GM18909 (cell line): ENCODE measurements at regions not wholly inside any gene's neighbourhood (a gene's known extent, or its start where the extent isn't known, plus 50 kb on each side); places are given as distances from the start of the nearest gene placed in this dataset.

Experiments
- ATAC-seq: cut with Tn5 transposase; IDR thresholded peaks from one replicate; pipeline ENCODE4 v1.9.1; 2021; ENCODE audit warnings: mild to moderate bottlenecking; ENCODE audit not compliant: unreplicated experiment, poor library complexity

DNA sequence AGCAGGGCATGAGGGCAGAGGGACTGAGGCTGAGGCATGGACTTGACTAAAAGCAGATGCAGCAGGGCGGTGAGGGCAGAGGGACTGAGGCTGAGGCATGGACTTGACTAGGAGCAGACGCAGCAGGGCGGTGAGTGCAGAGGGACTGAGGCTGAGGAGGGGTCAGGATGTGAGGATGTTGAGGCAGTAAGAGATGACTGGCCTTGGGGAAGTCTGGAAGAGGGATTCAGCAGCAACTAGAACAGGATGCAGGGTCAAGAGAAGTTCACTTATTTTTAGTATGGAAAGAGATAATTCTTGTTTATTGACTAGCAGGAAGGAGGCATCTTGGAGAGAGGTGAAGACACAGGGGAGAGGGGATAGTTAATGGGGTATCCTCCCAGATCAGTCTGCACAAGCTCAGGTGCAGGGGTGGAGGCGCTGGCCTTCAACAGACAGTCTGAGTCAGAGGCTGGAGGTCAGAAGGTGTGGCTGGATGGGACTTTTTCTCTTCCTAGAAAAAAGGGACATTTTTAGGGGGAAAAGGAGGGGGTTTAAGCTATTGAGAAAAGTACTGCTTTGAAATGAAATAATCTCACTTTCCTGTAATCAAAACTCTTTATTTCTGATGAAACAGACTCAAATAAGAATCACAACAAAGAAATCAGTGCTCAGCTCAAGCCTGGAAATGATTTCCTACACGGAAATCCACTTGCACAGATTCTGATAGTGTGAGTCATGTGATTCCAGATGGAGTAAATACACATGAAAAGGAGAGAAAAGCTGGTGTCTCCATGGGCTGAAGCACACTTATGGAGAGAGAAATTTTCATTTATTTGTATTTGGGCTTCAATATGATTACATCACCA lies 130.9 kb downstream of the PALM2AKAP2 start:
- ATAC-seq = no peak

DNA sequence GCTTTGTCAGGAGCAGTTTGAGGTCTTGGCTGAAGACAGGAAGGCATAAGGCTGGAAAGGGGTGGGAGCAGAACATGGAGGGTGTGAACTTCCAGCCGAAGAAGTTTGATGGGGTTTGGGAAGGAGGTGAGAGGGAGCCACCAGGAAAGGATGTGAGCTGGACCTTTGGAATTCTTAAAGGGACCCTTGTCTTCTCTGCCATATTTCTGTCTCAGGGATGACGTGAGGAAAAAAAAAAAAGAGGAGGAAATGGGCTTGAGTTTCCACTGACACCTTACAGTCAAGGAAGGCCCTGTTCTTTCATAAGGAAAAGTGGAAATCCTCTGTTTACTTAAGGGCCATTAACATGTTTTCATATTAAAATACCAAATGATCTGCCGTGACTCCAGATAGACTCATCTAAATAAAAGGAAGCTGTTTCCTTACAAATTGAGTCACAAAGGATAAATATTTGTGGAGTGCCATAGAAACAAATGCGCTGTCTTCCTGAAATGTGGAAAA lies 132.1 kb downstream of the PALM2AKAP2 start:
- ATAC-seq = no peak

DNA sequence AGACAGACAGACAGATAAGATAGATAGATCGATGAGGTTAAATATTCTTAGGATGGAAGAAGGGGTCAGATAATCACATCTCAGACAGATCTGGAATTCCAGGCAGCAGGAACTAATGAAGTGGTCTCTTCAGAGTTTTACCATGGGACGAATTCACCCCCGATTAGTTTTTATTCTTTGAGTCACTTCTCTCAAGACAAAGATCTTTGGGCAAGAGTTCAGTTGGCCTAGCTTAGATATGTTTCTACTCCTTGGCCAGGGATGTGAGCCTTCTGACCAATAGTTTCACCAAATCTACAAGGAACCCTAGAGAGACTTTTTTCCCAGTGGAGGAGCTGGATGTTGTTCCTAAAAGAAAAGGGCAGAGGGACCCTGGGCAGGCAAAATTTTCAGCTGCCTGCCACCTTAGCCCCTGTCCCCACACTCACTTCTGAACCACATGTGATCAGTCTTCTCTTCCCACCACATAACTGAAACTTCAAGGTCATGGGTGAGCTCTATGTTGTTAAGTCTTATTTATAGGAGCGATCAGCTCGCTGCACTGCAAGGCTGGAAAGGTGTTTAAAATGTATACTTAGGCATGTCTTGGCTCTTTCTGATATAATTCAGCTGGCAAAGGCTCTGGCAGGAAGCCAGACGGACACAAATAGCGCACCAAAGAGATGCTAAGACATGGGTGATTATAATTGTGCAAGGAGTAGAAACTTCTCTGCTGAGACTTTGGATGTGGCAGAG lies 132.9 kb downstream of the PALM2AKAP2 start:
- ATAC-seq = peak; percentile 50

DNA sequence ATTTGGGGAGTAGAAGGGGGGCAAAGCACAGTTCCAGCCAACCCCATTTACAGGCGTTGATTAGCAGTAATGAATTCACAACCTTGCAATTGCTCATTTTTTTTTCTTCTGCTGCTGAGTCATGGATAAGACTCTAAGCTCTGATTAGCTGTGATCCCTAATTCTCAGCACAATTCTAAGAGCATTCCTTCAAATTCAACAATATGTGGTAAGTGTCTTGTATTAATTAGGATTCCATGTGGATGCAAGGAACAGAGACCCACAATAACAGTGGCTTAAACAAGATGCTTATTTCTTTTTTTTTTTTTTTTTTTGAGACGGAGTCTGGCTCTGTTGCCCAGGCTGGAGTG lies 133.4 kb downstream of the PALM2AKAP2 start:
- ATAC-seq = no peak

DNA sequence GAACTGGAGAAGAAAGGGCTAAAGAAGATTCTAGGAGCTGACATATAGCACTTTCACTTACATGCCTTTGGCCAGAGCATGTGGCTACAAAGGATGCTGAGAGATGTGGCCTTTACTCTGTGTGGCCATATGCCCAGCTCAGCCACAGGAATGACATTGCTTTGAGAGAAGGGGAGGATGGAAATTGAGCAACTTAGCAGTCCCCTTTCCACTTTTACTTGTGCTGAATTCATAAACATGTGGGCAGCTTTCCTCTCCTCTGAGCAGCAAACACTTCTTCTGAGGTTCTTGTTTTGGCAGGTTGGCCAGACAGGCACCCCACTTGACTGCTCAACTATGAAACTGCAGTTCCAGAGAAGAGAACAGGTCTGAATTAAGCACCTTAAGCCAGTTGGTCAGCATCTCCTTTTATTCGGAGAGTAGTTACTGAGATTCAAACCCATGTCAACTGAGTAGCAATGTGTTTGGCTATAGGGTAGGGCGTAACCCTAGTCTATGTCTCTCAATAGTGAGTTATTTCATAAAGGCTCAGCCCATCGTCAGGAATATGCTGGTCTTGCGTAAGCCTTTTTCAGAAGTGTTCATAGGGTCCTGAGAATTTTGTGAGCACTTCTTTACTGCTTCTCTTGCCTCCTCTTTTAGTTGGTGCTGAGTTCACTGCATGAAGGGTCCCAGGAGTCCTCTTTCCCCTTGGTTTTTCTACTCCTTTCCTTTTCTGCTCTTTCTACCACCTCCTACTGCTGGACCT lies 134.5 kb downstream of the PALM2AKAP2 start:
- peak; percentile 59 for ATAC-seq

DNA sequence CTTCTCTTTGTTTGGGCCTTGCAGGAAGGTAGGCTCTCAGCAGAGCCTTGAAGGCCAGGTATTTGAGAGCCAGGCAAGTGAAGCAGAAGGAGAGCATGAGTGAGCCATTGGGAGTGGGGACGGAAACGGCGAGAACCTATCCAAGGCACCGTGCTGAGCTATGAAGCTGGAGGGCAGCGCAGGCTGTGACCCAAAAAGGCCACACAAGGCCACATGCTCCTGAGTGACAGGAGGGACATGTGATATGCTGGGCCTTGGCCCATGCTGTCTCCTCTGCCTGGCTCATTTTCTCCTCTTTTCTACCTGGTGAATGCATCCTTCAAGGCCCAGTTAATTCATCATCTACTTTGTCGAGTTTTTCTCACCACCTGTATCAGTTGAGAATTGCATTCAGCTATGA lies 136.3 kb downstream of the PALM2AKAP2 start:
- ATAC-seq = no peak

DNA sequence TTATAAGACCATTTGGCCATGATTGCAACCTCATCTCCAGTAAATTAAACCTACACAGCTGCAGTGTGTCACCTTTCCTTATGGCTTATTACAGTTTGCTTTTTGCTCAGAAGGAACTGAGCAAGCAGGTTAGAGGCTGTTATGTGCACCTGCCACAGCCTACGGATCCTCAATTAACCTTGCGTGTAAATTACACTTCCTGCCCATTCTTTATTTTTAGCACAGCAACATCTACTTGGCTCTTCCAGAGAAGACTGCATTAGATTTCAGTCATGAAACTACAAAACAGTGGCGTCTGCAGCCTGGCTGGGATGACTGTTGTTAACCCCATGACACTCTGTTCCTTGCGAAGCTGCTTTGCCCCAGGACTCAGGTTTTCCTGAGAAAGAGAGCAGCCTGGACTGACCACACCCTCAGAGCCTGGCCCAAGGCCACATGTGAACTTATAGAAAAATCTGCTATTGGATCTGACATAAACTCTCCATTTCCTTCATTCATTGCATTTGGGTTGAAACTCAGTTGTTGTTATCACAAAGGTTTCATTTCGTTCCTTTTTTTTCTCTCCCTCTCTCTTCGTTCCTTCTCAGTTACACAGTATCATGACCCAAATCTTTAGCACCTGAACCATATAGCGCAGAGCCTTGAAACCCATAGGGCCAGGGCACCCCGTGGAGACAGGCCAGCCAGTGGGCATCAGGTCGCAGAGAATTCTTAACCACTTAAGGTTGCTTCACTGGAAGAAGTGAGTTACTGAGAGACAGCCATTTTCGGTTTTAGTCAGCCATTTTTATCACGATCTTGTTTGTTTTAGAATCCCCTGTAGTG lies 138.6 kb downstream of the PALM2AKAP2 start:
- peak; percentile 72 for ATAC-seq

DNA sequence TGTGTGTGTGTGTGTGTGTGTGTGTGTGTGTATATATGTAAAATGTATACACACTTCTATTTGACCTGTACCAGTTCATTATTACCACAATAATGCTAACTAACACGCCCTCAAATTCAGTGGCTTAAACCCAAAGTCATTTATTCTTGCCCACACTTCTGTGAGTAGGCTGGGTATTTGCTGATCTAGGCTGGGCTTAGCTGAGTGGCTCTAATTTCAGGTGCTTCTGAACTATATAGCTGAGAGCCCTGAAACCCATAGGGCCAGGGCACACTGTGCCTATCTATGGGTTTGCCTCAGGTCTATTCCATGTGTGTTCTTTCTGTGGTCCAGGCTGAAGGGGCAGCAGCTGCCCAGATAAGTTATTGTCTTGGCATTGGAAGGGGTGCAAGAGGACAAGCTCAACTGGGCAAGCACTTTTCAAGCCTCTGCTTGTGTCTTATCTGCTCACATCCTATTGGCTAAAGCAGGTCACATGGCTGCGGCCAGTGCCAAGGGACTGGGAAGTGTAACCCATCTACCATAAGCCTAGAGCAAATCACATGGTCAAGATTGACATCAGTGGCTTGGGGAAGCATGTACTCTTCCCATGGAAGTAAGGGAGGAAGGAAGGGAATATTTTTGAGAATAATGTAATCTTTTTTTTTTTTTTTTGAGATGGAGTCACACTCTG lies 139.9 kb downstream of the PALM2AKAP2 start:
- no peak for ATAC-seq

DNA sequence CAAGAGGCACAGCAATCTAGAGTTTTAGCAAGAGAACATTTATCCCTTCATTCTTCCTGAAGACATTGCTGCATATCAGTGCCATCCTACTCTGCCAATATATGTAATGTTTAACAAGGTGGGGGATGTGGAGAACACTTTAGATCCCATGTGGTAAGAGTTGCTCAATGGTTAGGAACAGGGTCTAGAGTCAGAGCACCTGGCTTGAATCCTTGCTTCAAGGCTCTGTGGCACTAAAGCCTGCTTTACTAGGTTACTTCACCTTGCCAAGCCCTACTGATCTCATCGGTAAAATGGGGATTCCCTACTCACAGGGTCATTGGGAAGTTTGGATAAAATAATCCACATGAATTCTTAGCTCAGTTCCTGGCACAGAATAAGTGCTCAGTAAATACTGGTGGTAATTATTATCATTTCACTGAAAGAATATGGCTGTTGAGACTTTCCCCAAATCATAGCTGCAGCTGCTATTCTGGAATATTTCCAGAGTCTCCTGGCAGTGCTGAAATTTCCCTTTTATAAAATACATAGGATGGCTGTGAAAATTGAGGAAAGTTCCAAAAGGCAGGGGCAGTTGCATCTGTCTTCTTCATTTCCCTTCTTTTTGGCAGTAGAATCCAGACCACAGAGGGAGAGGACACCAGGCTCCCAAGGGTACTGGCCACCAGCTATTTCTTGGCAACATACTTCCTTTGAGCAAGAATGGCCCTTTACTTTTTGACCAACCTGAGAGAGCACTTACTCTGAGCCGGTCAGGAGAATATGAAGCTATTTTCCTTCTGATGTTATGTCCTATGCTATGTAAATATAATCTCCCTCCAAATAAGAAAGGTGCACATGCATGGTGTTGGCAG lies 142.8 kb downstream of the PALM2AKAP2 start:
- ATAC-seq = no peak

DNA sequence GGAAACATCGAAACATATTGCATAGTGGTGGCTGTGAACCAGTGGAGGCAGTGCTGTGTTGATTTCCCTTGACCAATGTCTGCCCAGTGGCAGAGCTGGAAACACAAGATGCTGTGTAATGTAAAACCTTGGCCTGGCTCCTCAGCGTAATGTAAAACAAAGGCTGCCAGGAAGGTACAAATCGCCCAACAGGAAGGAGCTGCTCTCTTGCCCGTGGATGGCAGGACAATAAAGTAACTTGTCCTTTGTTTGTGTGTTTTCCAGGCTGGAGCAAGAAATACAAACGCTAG lies 143.4 kb downstream of the PALM2AKAP2 start:
- no peak for ATAC-seq

DNA sequence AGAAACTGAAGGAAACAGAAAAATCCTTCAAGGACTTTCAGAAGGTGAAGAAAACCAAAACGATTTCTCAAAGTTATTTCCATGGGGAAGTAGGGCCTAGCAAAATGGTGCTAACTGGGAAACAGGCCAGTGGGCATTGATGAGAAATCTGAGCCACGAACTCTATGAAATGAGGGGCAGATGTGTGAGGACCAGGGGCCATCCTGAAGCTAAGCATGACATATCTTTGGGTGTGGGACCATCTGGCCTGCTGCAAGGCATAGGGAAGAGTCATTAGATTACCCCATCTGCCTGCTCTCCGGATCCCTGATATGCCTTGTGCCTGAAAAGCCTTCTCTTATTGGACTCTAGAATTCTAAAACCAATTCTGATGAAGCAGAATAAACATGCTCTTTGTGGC lies 143.8 kb downstream of the PALM2AKAP2 start:
- no peak for ATAC-seq

DNA sequence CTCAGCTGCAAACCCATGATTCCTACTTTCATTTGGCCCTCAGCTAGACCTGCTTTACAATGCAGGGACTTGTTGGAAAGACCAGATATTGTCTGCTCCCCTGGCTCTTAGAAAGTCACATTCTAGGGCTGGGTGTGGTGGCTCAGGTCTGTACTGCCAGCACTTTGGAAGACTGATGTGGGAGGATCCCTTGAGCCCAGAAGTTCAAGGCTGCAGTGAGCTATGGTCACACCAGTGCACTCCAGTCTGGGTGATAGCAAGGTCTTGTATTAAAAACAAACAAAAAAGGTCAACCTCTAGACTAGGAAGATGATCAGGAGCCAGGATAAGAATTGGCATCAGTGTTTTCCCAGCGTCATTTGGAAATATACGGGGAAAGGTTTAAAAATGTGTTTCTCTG lies 145.8 kb downstream of the PALM2AKAP2 start:
- ATAC-seq = no peak

DNA sequence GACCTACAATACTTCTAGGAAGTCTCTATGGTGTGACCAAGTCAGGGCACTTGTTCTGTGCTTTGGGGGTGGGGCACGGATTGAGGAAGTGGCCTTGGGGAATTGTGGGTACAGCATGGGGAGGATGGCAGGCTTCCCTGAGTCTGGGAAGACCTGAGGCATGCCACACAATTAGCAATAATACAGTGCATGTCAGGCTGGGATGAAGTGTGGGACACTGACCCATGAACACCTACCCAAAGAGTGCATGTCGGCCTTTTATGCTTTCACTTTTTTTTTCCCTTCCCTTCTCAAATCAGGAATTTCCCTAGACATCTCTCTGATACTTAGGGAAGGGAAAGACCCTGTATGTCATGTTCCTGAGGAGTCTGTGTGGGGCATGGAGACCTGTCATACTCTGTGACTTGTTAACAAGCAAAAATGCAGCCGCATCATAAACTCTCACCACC lies 146.4 kb downstream of the PALM2AKAP2 start:
- ATAC-seq = no peak

DNA sequence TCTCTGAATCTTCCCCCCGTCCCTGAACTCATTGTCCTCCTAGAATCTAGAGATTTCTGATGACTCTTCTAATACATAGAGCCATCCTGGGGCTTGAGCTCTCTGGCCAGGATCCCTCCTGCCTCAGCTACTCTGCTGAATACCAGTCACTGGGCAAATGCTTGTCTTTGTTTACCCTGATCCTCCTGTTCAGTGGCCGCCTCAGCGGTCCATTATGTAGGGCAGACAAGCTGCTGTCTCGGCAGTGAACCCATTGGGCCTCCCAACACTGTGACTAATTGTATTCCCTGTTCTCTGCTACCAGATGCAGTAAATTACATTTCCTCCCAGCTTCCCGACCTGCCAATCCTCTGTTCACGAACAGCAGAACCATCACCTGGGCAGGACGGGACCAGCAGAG lies 151.6 kb downstream of the PALM2AKAP2 start:
- ATAC-seq = no peak

DNA sequence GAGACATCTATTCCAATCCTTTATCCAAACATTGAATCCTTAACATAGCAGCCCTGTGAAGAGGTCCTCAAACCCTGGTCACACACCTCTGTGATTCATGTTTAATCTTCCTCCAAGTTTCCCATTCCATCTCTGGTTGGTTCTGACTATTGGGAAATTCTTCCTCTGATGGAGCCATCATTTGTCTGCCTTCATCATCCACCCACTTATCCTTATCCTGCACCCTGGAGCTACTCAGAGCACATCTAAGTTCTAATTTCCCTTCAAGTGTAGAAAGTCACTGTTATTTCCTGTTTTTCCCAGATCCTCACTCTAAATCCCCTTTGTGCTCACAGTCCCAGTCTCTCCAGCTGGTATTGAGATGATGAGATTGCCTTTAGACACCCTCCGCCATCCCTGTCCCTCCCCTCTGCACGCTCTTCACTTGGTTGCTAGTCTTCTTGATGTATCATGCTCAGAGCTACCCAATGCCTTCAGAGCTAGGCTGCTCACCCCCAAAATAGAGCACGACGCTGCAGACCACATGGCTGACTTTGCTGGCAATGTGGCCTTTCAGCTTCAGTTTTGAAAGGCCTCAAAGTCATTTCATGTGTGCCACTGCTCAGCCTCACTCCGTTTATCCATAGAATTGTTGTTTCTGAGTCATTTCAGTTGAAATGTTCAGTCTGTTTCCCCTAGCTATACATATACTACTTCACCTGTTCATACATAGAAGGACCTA lies 154.3 kb downstream of the PALM2AKAP2 start:
- peak; percentile 47 for ATAC-seq

DNA sequence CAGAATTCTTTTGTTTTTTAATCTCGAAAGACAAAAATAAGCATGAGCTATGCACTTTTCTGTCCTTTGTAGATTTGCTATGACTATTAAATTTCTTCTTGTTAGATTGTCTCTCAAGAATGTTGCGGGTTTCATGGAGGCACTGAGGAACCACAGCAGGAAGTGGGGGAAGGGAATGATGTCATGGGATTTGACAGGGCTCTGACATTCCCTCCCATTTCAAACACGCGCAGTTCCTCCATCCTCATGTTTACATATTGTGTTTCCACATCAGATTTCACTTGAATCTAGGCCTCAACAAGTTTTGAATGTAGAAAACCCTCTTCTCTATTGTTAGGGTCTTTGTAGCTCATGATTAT lies 154.8 kb downstream of the PALM2AKAP2 start:
- no peak for ATAC-seq

DNA sequence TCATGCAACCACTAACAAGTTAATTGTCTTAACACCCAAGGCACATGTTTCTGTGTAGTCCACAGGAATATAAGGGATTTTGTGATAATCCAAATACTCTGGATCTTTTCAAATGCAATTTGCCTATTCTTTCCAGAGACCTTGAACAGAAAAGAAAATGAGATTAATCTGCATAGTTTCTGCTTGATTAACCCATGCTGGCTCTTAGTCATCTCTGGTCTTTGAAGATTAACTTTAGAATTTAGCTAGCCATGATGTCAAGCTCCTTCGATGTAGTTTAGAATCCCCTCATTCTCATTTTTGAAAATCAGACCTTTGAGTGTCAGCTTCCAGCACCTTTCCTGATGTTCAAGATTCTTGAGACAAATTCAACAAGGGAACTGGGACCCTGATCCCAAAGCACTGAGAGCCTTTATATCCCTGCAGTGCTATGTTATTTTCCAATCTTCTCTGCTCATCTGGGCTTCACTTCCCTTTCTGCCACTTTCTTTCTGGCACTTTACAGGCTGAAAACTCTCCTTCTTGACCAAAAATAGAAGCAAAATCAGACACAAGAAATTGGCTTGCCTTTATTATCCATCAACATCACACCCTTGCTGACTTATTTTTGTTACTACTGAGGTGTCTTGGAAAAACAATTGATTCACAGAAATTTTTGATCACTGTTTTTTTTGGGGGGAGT lies 155.5 kb downstream of the PALM2AKAP2 start:
- ATAC-seq = no peak
